NB4 (cell line): ENCODE measurements at regions not wholly inside any gene's neighbourhood (a gene's known extent, or its start where the extent isn't known, plus 50 kb on each side); places are given as distances from the start of the nearest gene placed in this dataset.

Experiments
- DNase-seq: peaks from one replicate; pipeline ENCODE4 v3.0.0; 2010; ENCODE audit warnings: low read depth
- H3K4me3 ChIP-seq: one replicate; pipeline ENCODE4 v1.5.1; 2011; ENCODE audit warnings: mild to moderate bottlenecking, low read depth, low read length, moderate library complexity
- MAX ChIP-seq: IDR thresholded peaks from 2 replicates; pipeline ENCODE4 v1.6.1; 2011; ENCODE audit warnings: low read depth, low read length
- MYC ChIP-seq: IDR thresholded peaks from 2 replicates; pipeline ENCODE4 v1.6.1; 2011; ENCODE audit warnings: low read depth, low read length
- POLR2A ChIP-seq: IDR thresholded peaks from 2 replicates; pipeline ENCODE4 v1.6.1; 2011; ENCODE audit warnings: mild to moderate bottlenecking; ENCODE audit not compliant: insufficient read length; ENCODE audit errors: extremely low read depth
- TF ChIP-seq, protein P1 (sequence below): IDR thresholded peaks from one replicate; pipeline ENCODE4 v1.5.1; 2012; ENCODE audit warnings: low read depth, low read length

DNA sequence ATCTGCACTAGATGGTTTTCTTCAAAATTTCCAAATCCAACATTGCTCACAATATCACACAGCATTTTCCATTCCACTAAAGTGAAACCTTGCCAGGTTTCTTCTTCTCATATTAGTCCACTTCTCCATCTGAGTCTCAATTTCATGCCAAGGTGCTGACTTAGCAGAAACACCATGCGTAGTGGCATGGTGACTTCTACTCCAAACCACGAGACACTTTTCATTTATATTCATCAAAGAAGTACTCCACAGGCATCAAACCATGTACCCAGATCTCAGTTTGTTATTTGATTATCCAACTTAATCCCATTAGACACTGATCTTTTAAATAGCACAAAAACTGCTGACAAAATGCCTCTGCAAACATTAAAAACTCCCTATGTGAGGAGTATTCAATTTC is 233.4 kb upstream of the ITGA1 start:
- H3K4me3 ChIP-seq, result no peak overlapping the region
- no peak for DNase-seq
- TF ChIP-seq MYC (no peak), MAX (no peak), POLR2A (no peak)
- TF ChIP-seq, protein P1, sequence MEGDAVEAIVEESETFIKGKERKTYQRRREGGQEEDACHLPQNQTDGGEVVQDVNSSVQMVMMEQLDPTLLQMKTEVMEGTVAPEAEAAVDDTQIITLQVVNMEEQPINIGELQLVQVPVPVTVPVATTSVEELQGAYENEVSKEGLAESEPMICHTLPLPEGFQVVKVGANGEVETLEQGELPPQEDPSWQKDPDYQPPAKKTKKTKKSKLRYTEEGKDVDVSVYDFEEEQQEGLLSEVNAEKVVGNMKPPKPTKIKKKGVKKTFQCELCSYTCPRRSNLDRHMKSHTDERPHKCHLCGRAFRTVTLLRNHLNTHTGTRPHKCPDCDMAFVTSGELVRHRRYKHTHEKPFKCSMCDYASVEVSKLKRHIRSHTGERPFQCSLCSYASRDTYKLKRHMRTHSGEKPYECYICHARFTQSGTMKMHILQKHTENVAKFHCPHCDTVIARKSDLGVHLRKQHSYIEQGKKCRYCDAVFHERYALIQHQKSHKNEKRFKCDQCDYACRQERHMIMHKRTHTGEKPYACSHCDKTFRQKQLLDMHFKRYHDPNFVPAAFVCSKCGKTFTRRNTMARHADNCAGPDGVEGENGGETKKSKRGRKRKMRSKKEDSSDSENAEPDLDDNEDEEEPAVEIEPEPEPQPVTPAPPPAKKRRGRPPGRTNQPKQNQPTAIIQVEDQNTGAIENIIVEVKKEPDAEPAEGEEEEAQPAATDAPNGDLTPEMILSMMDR, result no peak

DNA sequence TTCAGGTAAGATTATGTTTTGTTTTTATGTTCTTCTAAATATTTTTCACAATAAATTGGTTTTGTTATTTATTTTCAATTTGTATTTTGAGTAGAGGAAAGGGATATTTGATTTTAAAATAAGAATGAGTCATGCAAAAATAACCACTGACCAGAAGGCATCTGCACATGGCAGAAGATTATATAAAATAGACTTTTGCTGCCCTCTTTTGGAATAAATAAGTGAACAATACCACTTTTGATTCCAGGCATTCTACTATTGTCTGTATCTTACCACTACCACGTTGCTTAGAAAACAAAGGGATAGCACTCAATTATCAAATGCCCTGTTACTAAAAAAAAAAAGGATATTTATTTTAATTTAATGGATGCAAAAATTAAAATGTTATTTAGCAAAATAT is 227.3 kb upstream of the ITGA1 start:
- TF ChIP-seq MYC (peak; percentile 51), POLR2A (no peak), MAX (0 out of 2 replicates have a peak, but pooled peaks have one; percentile 27)
- TF ChIP-seq, protein P1, result no peak
- peak; percentile 9 for DNase-seq

DNA sequence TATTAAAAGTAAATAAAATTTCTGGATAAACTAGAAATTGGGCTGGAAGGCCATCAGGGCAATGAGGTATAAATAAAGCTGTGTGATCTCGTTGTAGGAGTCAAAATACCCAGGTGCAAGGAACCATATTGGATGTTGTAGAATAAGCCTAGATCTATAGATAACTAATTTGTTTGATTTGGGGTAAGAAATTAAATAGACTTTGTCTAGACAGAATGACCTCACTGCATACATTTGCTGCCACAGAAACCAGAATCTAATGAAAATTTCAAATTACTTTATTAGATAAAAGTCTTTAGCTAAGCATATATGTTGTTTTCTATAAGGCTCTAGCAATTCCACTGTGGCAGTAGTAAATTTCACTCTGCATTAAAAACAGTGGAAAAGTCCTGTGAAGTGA is 225.2 kb upstream of the ITGA1 start:
- H3K4me3 ChIP-seq, result no peak overlapping the region
- TF ChIP-seq POLR2A (no peak), MAX (no peak)
- DNase-seq, result no peak

More for the DNA sequence above, 227.3 kb upstream of the ITGA1 start:
- H3K4me3 ChIP-seq, result no peak overlapping the region

DNA sequence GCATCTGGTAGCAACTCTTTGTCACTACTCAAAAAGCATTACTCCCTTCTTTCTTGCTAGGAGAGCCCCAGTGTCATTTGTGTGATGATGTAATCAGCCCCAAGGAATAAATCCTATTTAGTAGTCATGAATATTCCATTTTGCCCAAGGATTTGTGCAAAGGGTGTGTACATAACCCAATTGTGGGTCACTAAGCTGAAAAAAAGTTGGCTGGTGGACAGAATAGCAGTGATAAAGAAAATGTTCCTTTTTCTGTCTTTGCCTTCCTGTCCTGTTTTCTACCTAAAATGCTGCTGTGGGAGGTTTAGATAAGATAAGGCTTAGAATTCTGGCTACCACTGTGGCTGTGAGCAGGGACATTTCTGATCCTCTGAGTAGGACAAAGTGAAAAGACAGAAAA is 223.1 kb upstream of the ITGA1 start:
- DNase-seq, result no peak
- no peak overlapping the region for H3K4me3 ChIP-seq
- TF ChIP-seq MYC, result no peak

DNA sequence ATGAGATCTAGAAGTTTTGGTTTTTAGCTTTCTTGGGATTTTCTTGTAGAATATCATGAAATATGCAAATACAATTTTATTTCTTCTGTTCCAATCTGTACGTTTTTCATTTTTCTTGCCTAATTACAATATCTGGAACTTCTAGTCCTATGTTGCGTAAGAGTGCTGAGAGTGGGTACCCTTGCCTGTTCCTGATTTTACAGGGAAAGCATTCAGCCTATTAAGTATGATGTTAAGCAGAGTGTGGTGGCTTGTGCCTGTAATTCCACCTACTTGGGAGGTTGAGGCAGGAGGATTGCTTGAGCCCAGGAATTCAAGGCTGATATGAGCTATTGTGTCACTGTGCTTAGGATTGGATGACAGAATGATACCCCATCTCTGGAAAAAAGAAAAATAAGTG is 210.2 kb upstream of the ITGA1 start:
- no peak overlapping the region for H3K4me3 ChIP-seq

DNA sequence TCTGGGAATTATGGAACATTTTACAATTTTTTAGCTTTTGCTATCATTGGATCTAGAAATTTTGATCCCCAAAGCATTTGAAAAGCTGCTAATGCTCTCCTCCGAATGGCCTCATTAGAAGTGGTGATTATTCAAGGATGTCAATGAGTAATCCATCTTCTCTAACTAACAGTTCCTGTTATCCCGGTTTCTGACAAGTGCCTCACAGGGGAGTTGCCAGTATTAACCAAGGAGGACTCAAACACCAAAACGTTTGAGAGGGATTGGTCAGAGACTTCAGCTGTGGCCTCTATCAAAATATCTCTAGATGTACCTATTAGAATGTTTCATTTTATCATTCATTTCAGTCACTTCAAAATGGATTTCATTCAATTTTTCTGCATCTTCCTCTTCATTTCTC is 208.3 kb upstream of the ITGA1 start:
- no peak for DNase-seq
- TF ChIP-seq POLR2A (no peak), MAX (no peak), MYC (no peak)
- TF ChIP-seq, protein P1, result no peak
- no peak overlapping the region for H3K4me3 ChIP-seq

More for the DNA sequence above, 210.2 kb upstream of the ITGA1 start:
- no peak for DNase-seq
- TF ChIP-seq MYC (no peak), POLR2A (no peak), MAX (no peak)
- TF ChIP-seq, protein P1, result no peak

- no peak for DNase-seq
- no peak overlapping the region for H3K4me3 ChIP-seq
- TF ChIP-seq POLR2A (no peak), MAX (no peak), MYC (no peak)
- TF ChIP-seq, protein P1, result no peak
Measured at GRCh38 chr5:52580921-52581320, 206.8 kb upstream of the ITGA1 start.
